MCF 10A (cell line): ENCODE measurements at regions not wholly inside any gene's neighbourhood (a gene's known extent, or its start where the extent isn't known, plus 50 kb on each side); places are given as distances from the start of the nearest gene placed in this dataset.

Experiments used
- BruUV-seq: library from RNA; stranded (reverse); fragments of 400-500 nt; replicated peaks from 2 replicates; lab custom pipeline; 2021; lab: Mats Ljungman, UMichigan
- CTCF ChIA-PET: fragments of 300-600 bp; sonication (Branson Sonifier 250); formaldehyde crosslinking; extraction: SDS; loops from one replicate; lab custom pipeline; 2021; ENCODE audit warnings: antibody characterized with exemption, inconsistent platforms; lab: Yijun Ruan, JAX
- POLR2A ChIA-PET: fragments of 300-600, 350-650 bp; sonication (Branson Sonifier 250); formaldehyde crosslinking; extraction: SDS; loops from one replicate; lab custom pipeline; 2020; ENCODE audit warnings: antibody characterized with exemption, inconsistent platforms; lab: Yijun Ruan, JAX
- DNase-seq: peaks from one replicate; pipeline ENCODE4 v3.0.0-alpha.2; 2018; ENCODE audit not compliant: unreplicated experiment
- H3K27ac Mint-ChIP-seq: one replicate; pipeline ENCODE4 v1.8.0; 2022; ENCODE audit warnings: mild to moderate bottlenecking, low read depth, mixed read lengths; ENCODE audit not compliant: unreplicated experiment
- H3K27me3 Mint-ChIP-seq: one replicate; pipeline ENCODE4 v1.8.0; 2022; ENCODE audit warnings: mixed read lengths; ENCODE audit not compliant: insufficient read depth, unreplicated experiment
- H3K36me3 Mint-ChIP-seq: one replicate; pipeline ENCODE4 v1.8.0; 2022; ENCODE audit warnings: mild to moderate bottlenecking, moderate library complexity, mixed read lengths; ENCODE audit not compliant: insufficient read depth, unreplicated experiment
- H3K4me1 Mint-ChIP-seq: one replicate; pipeline ENCODE4 v1.8.0; 2022; ENCODE audit warnings: mixed read lengths; ENCODE audit not compliant: insufficient read depth, unreplicated experiment
- H3K4me3 Mint-ChIP-seq: one replicate; pipeline ENCODE4 v1.8.0; 2022; ENCODE audit warnings: mild to moderate bottlenecking, moderate library complexity, mixed read lengths; ENCODE audit not compliant: unreplicated experiment
- H3K9me3 Mint-ChIP-seq: one replicate; pipeline ENCODE4 v1.8.0; 2022; ENCODE audit warnings: mixed read lengths; ENCODE audit not compliant: unreplicated experiment
- intact Hi-C: fragments of 100-400 bp; cut with micrococcal nuclease; formaldehyde crosslinking; loops from 2 replicates; pipeline ENCODE4 v1.14.1; 2022
- TF ChIP-seq, protein P1 (sequence below): fragments of 200-600 bp; IDR thresholded peaks from one replicate; pipeline ENCODE4 v1.8.0; 2022; ENCODE audit warnings: antibody characterized with exemption, mild to moderate bottlenecking; ENCODE audit not compliant: unreplicated experiment

DNA sequence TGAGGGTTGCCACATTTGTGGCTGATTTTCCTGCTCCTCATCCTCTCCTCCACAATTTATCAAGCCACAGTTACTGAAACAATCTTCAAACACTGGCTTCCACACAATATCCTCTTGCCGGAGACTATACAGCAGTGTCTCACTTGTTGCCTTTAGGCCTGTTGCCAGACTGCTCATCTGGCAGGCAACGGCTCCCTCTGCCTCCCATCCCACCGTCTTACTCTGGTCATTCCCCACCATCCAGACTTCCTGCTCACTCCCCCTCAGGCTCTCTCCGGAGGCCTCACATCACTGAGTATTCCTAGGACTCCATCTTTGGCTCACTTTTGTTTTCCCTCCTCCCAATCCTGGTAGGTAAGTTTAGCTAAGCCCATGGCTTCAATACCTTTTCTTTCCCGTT lies 301.9 kb downstream of the IL20RB start:
- DNase-seq = no peak
- TF ChIP-seq, protein P1, sequence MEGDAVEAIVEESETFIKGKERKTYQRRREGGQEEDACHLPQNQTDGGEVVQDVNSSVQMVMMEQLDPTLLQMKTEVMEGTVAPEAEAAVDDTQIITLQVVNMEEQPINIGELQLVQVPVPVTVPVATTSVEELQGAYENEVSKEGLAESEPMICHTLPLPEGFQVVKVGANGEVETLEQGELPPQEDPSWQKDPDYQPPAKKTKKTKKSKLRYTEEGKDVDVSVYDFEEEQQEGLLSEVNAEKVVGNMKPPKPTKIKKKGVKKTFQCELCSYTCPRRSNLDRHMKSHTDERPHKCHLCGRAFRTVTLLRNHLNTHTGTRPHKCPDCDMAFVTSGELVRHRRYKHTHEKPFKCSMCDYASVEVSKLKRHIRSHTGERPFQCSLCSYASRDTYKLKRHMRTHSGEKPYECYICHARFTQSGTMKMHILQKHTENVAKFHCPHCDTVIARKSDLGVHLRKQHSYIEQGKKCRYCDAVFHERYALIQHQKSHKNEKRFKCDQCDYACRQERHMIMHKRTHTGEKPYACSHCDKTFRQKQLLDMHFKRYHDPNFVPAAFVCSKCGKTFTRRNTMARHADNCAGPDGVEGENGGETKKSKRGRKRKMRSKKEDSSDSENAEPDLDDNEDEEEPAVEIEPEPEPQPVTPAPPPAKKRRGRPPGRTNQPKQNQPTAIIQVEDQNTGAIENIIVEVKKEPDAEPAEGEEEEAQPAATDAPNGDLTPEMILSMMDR = no peak
- H3K4me3 Mint-ChIP-seq = no peak overlapping the region
- H3K9me3 Mint-ChIP-seq = no peaks in the 10 kb centered on the region
- CTCF ChIA-PET = interaction anchor here (0.8 kb wide), 1 partner anchor 712 kb away, joined by 3 read pairs; no protein-coding TSS in a partner anchor
- POLR2A ChIA-PET = no interaction called here
- peaks cover 9% of the 10 kb centered on the region for H3K4me1 Mint-ChIP-seq
- H3K27ac Mint-ChIP-seq = no peak overlapping the region
- H3K36me3 Mint-ChIP-seq = no peaks in the 10 kb centered on the region
- BruUV-seq = no TSS peak
- no peaks in the 10 kb centered on the region for H3K27me3 Mint-ChIP-seq
- intact Hi-C loops = no loop called here

DNA sequence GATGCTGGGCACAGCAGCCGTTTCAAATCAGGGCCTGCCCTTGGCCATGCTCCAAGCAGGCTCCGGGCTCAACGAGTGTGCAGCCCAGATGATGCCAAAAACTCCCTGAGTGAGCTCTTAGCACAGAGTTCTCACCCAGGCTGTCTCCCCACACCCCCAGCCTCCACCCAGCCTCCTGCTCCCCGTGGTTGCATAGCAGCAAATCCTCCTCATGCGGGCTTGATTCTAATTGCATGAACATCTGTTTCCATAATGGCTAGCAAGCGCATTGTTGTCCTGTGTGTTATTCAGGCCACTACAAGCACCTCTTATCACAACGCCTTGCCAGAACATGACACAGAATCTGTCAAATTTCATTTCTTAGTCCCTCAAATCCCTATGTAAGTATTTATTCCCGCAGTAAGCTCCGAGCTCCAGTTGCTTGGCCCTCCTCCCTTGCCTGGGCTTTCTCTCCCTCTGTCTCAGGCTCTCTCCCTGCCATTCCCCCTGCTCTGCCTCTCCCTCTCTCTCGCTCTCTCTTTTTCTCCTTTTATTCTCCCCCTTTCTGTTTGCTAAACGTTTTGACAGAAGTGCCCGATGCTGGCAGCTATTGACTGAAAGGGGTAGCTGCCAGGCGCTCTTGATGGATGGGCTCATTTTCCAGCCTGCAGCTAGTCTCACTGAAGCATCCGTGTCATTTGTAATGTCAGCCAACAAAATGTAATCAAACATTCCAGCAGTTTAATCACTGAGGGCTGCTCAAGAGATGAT lies 306.5 kb downstream of the IL20RB start:
- Mint-ChIP-seq H3K36me3 (no peaks in the 10 kb centered on the region), H3K27me3 (no peaks in the 10 kb centered on the region), H3K4me1 (peaks cover 8% of the 10 kb centered on the region), H3K4me3 (no peak overlapping the region), H3K27ac (no peak overlapping the region), H3K9me3 (no peaks in the 10 kb centered on the region)
- ChIA-PET CTCF (interaction anchor here (0.5 to 1.0 kb wide), 2 partner anchors 19 to 120 kb away, joined by 3 read pairs; no protein-coding TSS in a partner anchor), POLR2A (no interaction called here)
- no TSS peak for BruUV-seq
- DNase-seq = no peak
- intact Hi-C loops = no loop called here
- TF ChIP-seq, protein P1 = no peak

DNA sequence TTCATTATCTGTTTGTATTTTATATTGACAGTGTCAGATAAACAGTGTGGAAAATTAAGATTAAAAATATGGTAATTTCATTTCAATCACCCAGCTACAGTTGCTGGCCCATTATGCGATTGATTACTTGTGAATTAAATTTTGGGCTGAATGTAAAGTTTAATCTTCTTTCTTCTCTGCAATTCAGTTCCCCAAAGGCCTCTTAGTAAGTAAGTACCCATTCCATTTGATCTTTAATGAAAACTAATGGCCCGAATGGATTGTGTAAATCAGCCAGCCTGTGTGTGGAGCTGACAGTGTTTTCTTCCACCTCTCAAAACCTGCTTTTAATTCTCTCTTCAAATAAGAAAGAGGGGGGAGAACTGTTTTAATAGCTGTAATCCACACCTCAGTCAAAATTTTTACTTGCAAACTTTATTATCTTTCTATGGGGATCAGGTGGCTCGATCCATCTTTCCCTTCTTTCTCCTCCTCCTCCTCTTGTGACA lies 307.1 kb downstream of the IL20RB start:
- H3K27me3 Mint-ChIP-seq = no peaks in the 10 kb centered on the region
- ChIA-PET CTCF (interaction anchor here (0.5 to 1.0 kb wide), 2 partner anchors 19 to 120 kb away, joined by 3 read pairs; no protein-coding TSS in a partner anchor), POLR2A (interaction anchor here (0.6 kb wide), 1 partner anchor 11 kb away, joined by 3 read pairs; no protein-coding TSS in a partner anchor)
- peaks cover 2% of the 10 kb centered on the region for H3K4me1 Mint-ChIP-seq
- no peak overlapping the region for H3K27ac Mint-ChIP-seq
- H3K9me3 Mint-ChIP-seq = no peaks in the 10 kb centered on the region
- no peak for DNase-seq
- no TSS peak for BruUV-seq
- H3K36me3 Mint-ChIP-seq = no peaks in the 10 kb centered on the region
- intact Hi-C loops = no loop called here
- TF ChIP-seq, protein P1 = no peak
- H3K4me3 Mint-ChIP-seq = no peak overlapping the region

DNA sequence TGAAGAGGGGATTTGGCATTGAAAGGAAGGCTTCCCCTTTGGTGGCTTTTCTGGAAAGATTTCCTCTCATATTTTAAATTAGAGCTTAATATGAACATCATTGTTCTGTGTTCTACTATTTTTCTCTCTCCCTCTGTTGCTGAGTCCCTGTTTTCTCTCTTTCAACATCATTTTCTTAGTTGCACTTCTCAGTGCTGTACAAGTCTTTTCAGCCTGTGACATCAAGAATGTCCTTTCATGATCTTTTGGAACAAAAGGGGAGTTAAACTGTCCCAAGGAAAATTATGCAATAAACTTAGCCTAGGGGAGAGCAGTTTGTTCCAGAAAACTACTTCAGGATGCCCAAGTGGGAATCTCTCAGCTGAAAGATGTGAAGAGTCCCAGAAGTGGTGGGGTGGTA lies 325.1 kb downstream of the IL20RB start:
- BruUV-seq = no TSS peak
- TF ChIP-seq, protein P1 = no peak
- H3K36me3 Mint-ChIP-seq = no peaks in the 10 kb centered on the region
- no peak overlapping the region for H3K27ac Mint-ChIP-seq
- intact Hi-C loops = no loop called here
- no peaks in the 10 kb centered on the region for H3K4me1 Mint-ChIP-seq
- DNase-seq = no peak
- no peak overlapping the region for H3K4me3 Mint-ChIP-seq
- ChIA-PET POLR2A (no interaction called here), CTCF (no interaction called here)
- no peaks in the 10 kb centered on the region for H3K9me3 Mint-ChIP-seq
- H3K27me3 Mint-ChIP-seq = peaks cover 71% of the 10 kb centered on the region
